Peyer's patch (tissue), 4 donors: ENCODE measurements at regions not wholly inside any gene's neighbourhood (a gene's known extent, or its start where the extent isn't known, plus 50 kb on each side); places are given as distances from the start of the nearest gene placed in this dataset.
"Not testable (repeated sequence)": the region's sequence is repeated elsewhere in the genome, so short reads cannot be mapped to it uniquely, and the experiment has no call there.

Experiments used
- DNase-seq, 3 donors: peaks; one replicate each; pipeline ENCODE4 v3.0.0-alpha.2; 2017 to 2019
- H3K27ac ChIP-seq, 4 donors: fragments of 200-600 bp; sonication (generic); one replicate each; pipeline ENCODE4 v1.5.1; 2016 to 2019
- H3K27me3 ChIP-seq, 2 donors: fragments of 200-600 bp; sonication (generic); one replicate each; pipeline ENCODE4 v1.5.1; 2019
- H3K36me3 ChIP-seq, 3 donors: fragments of 200-600 bp; sonication (generic); one replicate each; pipeline ENCODE4 v1.5.1; 2016 to 2019
- H3K4me1 ChIP-seq, 4 donors: fragments of 200-600 bp; sonication (generic); one replicate each; pipeline ENCODE4 v1.5.1; 2016 to 2019
- H3K4me3 ChIP-seq, 4 donors: fragments of 200-600 bp; sonication (generic); 1 replicate in 3 of 4; 2 replicates in 1 of 4; pipeline ENCODE4 v1.5.1; 2016 to 2019; ENCODE audit warnings: mild to moderate bottlenecking in 1 of 4
- H3K9me3 ChIP-seq, 4 donors: fragments of 200-600 bp; sonication (generic); one replicate each; pipeline ENCODE4 v1.5.1; 2016 to 2019; ENCODE audit warnings: mild to moderate bottlenecking in 1 of 4
- POLR2A ChIP-seq, 2 donors: fragments of 450-650 bp; IDR thresholded peaks; one replicate each; pipeline ENCODE4 v1.5.1; 2017; ENCODE audit warnings: antibody characterized with exemption in 2 of 2, mild to moderate bottlenecking in 2 of 2, moderate library complexity in 2 of 2
- TF ChIP-seq, protein P1 (sequence below), 6 experiments: fragments of 450-650 bp in 4 of 6; fragments of 200-600 bp in 2 of 6; sonication (generic) in 1 of 6; IDR thresholded peaks; one replicate each; pipeline ENCODE4 v1.5.1; 2017 to 2019; ENCODE audit warnings: antibody characterized with exemption in 6 of 6, mild to moderate bottlenecking in 3 of 6, moderate library complexity in 1 of 6

DNA sequence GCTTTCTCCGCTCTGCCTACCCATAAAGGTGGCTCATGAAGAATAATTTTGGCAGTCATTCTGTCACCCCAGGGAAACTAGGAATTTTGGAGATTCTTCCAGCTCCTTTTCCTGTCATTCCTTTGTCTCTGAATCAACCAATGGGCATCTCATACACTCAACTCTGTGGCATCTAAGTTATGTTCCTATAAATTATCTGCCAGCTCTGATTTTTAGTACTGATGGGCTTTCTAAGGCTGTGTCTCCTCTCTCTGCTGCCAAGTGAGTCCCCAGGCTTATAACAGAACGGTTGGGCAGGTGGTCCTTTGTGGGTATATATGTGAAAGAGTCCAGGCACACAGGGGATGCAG lies 226.8 kb downstream of the NMUR2 start:
- TF ChIP-seq, protein P1, sequence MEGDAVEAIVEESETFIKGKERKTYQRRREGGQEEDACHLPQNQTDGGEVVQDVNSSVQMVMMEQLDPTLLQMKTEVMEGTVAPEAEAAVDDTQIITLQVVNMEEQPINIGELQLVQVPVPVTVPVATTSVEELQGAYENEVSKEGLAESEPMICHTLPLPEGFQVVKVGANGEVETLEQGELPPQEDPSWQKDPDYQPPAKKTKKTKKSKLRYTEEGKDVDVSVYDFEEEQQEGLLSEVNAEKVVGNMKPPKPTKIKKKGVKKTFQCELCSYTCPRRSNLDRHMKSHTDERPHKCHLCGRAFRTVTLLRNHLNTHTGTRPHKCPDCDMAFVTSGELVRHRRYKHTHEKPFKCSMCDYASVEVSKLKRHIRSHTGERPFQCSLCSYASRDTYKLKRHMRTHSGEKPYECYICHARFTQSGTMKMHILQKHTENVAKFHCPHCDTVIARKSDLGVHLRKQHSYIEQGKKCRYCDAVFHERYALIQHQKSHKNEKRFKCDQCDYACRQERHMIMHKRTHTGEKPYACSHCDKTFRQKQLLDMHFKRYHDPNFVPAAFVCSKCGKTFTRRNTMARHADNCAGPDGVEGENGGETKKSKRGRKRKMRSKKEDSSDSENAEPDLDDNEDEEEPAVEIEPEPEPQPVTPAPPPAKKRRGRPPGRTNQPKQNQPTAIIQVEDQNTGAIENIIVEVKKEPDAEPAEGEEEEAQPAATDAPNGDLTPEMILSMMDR (IDR thresholded peaks at IDR 0.05), result no peak
- no peak for TF ChIP-seq POLR2A (IDR thresholded peaks at IDR 0.05)
- no peak overlapping the region for H3K4me3 ChIP-seq
- no peaks in the 10 kb centered on the region for H3K4me1 ChIP-seq
- H3K27ac ChIP-seq, result no peak overlapping the region
- DNase-seq, result no peak
- peaks cover 0 to 2% (median 0%) of the 10 kb centered on the region in 4 donors for H3K9me3 ChIP-seq
- no peaks in the 10 kb centered on the region for H3K27me3 ChIP-seq
- no peaks in the 10 kb centered on the region for H3K36me3 ChIP-seq

DNA sequence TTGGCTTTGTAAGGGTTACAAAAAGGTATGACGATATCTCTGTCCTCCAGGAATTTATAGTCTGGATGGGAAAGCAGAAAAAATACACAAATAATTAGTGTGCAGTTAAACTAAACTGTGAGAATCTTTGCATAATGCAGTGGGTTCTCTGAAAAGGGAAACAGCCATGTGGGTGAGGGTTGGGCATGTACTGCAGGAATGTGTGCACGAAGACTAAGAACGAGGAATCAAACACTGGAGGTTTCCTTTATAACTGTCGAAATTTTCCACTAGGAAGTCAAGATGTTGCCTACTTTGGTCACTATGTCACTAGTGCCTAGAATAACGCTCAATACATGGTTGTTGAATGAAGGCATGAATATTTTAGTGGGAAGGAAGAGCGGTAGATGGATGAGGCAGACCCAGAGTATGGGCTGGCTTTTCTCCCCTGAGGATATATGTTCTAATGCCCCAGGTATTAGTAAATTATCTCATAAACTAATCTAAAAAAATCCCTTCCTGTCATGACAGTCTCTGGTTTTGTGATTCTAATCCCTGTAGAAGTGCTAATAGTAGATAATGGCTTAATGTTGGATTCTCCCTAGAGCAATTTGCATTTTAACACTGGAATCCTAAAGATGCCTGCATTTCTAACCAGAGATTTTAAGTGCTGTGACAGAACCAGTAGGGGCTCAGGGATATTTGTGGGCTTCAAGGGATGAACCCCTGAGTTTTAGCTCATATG lies 227.3 kb downstream of the NMUR2 start:
- peaks cover 0 to 2% (median 0%) of the 10 kb centered on the region in 4 donors for H3K9me3 ChIP-seq
- H3K27me3 ChIP-seq, result no peaks in the 10 kb centered on the region
- TF ChIP-seq POLR2A (IDR thresholded peaks at IDR 0.05), result no peak
- TF ChIP-seq, protein P1 (IDR thresholded peaks at IDR 0.05), result no peak
- no peaks in the 10 kb centered on the region for H3K36me3 ChIP-seq
- H3K27ac ChIP-seq, result no peak overlapping the region
- no peaks in the 10 kb centered on the region for H3K4me1 ChIP-seq
- H3K4me3 ChIP-seq, result no peak overlapping the region
- no peak for DNase-seq

DNA sequence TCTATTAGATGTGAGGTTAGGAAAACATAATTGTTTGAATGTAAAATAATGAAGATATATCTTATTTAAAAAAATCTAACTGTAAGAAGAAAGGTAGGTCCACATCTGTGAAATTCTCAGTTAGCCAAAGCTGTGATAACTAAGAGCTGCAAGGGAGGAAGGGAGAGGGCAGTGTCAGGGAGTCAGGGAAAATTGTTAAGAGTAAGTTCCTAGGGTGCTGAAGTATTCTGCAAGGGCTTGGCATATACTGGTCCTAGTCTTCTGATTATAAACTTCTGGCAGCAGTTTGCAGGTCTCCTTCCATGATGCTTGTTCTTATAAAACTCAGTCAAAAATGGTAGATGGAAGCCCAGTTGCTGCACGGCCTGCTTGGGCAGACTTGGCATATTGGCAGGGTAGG lies 233.2 kb downstream of the NMUR2 start:
- Histone ChIP-seq H3K27ac (no peak overlapping the region), H3K4me1 (no peaks in the 10 kb centered on the region), H3K36me3 (no peaks in the 10 kb centered on the region), H3K9me3 (no peaks in the 10 kb centered on the region), H3K27me3 (no peaks in the 10 kb centered on the region), H3K4me3 (no peak overlapping the region)
- TF ChIP-seq, protein P1 (IDR thresholded peaks at IDR 0.05), result no peak
- no peak for TF ChIP-seq POLR2A (IDR thresholded peaks at IDR 0.05)
- DNase-seq, result no peak

- H3K9me3 ChIP-seq, result no peaks in the 10 kb centered on the region
- DNase-seq, result peak in 1 of 3 donors; percentile 16
- no peak overlapping the region for H3K4me3 ChIP-seq
Observed at GRCh38 chr5:152170350-152170749, 234.7 kb downstream of the NMUR2 start.

GRCh38 chr5:152164860-152165259 lies 240.2 kb upstream of the GLRA1 start:
- Histone ChIP-seq H3K36me3 (no peaks in the 10 kb centered on the region), H3K27me3 (no peaks in the 10 kb centered on the region), H3K27ac (no peak overlapping the region), H3K4me3 (no peak overlapping the region), H3K4me1 (no peaks in the 10 kb centered on the region), H3K9me3 (no peaks in the 10 kb centered on the region)
- TF ChIP-seq POLR2A (IDR thresholded peaks at IDR 0.05), result no peak
- TF ChIP-seq, protein P1 (IDR thresholded peaks at IDR 0.05), result no peak
- no peak for DNase-seq

More at GRCh38 chr5:152170350-152170749, 234.7 kb downstream of the NMUR2 start:
- Histone ChIP-seq H3K27ac (no peak overlapping the region), H3K27me3 (no peaks in the 10 kb centered on the region), H3K4me1 (no peaks in the 10 kb centered on the region), H3K36me3 (no peaks in the 10 kb centered on the region)
- TF ChIP-seq POLR2A (IDR thresholded peaks at IDR 0.05), result no peak
- TF ChIP-seq, protein P1 (IDR thresholded peaks at IDR 0.05), result no peak

DNA sequence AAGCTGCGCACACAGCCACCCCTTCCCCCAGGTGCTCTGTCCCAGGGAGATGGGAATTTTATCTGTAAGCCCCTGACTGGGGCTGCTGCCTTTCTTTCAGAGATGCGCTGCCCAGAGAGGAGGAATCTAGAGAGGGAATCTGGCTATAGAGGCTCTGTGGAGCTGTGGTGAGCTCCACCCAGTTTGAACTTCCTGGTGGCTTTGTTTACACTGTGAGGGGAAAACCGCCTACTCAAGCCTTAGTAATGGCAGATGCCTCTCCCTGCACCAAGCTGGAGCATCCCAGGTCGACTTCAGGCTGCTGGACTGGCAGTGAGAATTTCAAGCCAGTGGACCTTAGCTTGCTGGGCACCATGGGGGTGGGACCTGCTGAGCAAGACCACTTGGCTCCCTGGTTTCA lies 235.2 kb upstream of the GLRA1 start:
- H3K4me1 ChIP-seq, H3K9me3 ChIP-seq, H3K36me3 ChIP-seq, DNase-seq, H3K4me3 ChIP-seq, H3K27me3 ChIP-seq, H3K27ac ChIP-seq: not testable (repeated sequence)

DNA sequence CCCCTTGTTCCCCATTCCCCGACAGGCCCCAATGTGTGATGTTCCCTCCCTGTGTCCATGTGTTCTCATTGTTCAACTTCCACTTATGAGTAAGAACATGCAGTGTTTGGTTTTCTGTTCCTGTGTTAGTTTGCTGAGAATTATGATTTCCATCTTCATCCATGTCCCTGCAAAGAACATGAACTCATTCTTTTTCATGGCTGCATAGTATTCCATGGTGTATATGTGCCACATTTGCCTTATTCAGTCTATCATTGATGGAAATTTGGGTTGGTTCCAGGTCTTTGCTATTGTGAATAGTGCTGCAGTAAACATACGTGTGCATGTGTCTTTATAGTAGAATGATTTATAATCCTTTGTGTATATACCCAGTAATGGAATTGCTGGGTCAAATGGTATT lies 229.8 kb upstream of the GLRA1 start:
- DNase-seq, H3K36me3 ChIP-seq, H3K27ac ChIP-seq, H3K9me3 ChIP-seq, H3K4me3 ChIP-seq, H3K4me1 ChIP-seq, H3K27me3 ChIP-seq: not testable (repeated sequence)
